ENCODE measurements at regions not wholly inside any gene's neighbourhood (a gene's known extent, or its start where the extent isn't known, plus 50 kb on each side); places are given as distances from the start of the nearest gene placed in this dataset.

DNA sequence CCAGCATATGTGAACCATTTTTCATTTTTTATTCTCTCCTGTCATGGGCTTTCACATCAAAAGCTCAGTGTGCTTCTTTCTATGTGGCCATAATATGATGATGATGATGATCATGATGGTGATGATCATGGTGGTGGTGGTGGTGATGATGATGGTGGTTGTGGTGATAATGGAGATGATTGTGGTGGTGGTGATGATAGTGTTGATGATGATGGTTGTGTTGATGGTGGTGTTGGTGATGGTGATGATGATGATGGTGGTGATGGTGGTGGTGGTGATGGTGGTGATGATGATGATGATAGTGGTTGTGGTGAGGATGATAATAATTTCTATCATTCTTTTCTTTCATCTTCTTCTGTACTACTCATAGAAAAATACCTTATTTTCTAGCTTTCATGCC, 413.1 kb upstream of the VSTM2A start:
- Histone ChIP-seq H3K9ac (no peak overlapping the region), H3K27me3 (ENCODE audit: insufficient read depth, low read depth) (no peaks in the 10 kb centered on the region), H3K4me1 (ENCODE audit: low read depth, poor library complexity, severe bottlenecking) (no peaks in the 10 kb centered on the region), H3K79me2 (ENCODE audit: insufficient read depth, low read depth) (no peaks in the 10 kb centered on the region), H2AFZ (ENCODE audit: low read depth) (no peak overlapping the region), H4K20me1 (ENCODE audit: insufficient read depth) (no peaks in the 10 kb centered on the region), H3K27ac (no peak overlapping the region), H3K4me2 (no peak overlapping the region), H3K4me3 (IDR thresholded peaks at IDR 0.05; ENCODE audit: insufficient read depth, low read depth, low read length) (no peak overlapping the region), H3K36me3 (ENCODE audit: insufficient read depth) (no peaks in the 10 kb centered on the region)
- TF ChIP-seq, protein P1, sequence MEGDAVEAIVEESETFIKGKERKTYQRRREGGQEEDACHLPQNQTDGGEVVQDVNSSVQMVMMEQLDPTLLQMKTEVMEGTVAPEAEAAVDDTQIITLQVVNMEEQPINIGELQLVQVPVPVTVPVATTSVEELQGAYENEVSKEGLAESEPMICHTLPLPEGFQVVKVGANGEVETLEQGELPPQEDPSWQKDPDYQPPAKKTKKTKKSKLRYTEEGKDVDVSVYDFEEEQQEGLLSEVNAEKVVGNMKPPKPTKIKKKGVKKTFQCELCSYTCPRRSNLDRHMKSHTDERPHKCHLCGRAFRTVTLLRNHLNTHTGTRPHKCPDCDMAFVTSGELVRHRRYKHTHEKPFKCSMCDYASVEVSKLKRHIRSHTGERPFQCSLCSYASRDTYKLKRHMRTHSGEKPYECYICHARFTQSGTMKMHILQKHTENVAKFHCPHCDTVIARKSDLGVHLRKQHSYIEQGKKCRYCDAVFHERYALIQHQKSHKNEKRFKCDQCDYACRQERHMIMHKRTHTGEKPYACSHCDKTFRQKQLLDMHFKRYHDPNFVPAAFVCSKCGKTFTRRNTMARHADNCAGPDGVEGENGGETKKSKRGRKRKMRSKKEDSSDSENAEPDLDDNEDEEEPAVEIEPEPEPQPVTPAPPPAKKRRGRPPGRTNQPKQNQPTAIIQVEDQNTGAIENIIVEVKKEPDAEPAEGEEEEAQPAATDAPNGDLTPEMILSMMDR (conservative IDR thresholded peaks at IDR 0.05; ENCODE audit: low read depth, low read length): no peak

DNA sequence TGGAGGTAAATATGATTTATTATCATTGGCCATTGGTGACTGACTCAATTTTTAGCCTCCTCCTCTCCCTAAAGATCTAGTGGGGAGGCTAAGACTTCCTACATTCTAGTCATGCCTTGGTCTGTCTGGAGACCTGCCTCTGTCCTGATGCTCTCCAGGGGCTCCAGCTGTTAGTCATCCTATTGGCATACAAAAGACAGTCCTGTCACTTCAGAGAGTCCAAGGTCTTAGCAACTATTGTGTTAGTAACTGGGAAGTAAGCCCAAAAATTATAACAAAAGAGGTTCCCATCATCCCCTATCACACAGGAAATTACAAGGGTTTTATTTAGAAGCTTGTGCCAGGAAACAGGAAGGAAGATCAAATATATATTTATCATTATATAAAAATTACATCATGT, 400.6 kb upstream of the VSTM2A start:
- H3K27me3 ChIP-seq (ENCODE audit: insufficient read depth, low read depth): no peaks in the 10 kb centered on the region
- no peaks in the 10 kb centered on the region for H3K4me1 ChIP-seq (ENCODE audit: low read depth, poor library complexity, severe bottlenecking)
- H3K4me3 ChIP-seq (IDR thresholded peaks at IDR 0.05; ENCODE audit: insufficient read depth, low read depth, low read length): no peak overlapping the region
- H4K20me1 ChIP-seq (ENCODE audit: insufficient read depth): no peaks in the 10 kb centered on the region; the same call in 1 of the 2 replicates
- no peak overlapping the region for H3K9ac ChIP-seq
- no peak overlapping the region for H3K27ac ChIP-seq
- H3K79me2 ChIP-seq (ENCODE audit: insufficient read depth, low read depth): no peaks in the 10 kb centered on the region
- H2AFZ ChIP-seq (ENCODE audit: low read depth): no peak overlapping the region
- H3K4me2 ChIP-seq: no peak overlapping the region
- TF ChIP-seq, protein P1 (conservative IDR thresholded peaks at IDR 0.05; ENCODE audit: low read depth, low read length): no peak
- H3K36me3 ChIP-seq (ENCODE audit: insufficient read depth): no peaks in the 10 kb centered on the region

DNA sequence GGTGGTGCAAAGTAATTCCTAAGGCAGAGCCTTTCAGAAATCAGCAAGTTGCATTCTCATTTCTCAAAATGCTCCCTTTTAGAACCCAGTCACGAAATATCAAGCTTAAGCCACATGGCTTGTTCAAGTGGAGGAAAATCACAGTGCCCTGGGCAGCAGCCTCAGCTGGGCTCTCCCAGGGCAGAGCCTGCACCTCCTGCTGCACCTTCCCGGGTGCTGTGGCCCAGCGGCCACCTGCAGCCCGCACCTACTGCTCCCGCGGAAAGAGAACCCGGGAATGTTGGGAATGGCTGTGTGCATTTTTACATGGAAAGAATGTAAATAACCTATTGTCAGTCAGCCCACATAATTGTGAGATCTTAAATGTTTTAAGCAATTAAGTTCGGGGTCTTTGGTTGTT, 396.5 kb upstream of the VSTM2A start:
- no peaks in the 10 kb centered on the region; the same call in 1 of the 2 replicates for H4K20me1 ChIP-seq (ENCODE audit: insufficient read depth)
- no peak overlapping the region for H2AFZ ChIP-seq (ENCODE audit: low read depth)
- H3K27me3 ChIP-seq (ENCODE audit: insufficient read depth, low read depth): no peaks in the 10 kb centered on the region
- H3K79me2 ChIP-seq (ENCODE audit: insufficient read depth, low read depth): no peaks in the 10 kb centered on the region
- no peaks in the 10 kb centered on the region for H3K36me3 ChIP-seq (ENCODE audit: insufficient read depth)
- H3K9ac ChIP-seq: no peak overlapping the region
- no peaks in the 10 kb centered on the region for H3K4me1 ChIP-seq (ENCODE audit: low read depth, poor library complexity, severe bottlenecking)
- no peak overlapping the region for H3K27ac ChIP-seq
- TF ChIP-seq, protein P1 (conservative IDR thresholded peaks at IDR 0.05; ENCODE audit: low read depth, low read length): no peak
- no peak overlapping the region for H3K4me2 ChIP-seq
- no peak overlapping the region for H3K4me3 ChIP-seq (IDR thresholded peaks at IDR 0.05; ENCODE audit: insufficient read depth, low read depth, low read length)

DNA sequence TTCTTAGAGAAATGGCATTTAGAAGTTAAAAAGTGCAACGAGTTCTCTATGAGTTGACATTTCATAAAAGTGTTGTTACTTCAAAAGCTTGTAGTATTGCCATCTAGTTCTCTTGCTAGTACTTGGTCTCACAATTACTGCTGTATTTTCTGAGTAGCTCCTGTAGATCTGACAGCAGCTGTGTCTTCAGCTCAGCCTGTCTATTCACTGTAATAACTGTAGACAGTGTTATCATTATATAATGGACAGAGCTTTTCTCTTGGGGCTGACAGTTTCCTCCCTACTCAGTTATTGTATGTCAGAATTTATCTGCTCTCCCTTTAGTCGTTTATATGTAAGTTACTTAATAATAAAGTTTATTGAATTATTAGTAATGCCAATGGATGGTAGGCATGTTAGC, 388.7 kb upstream of the VSTM2A start:
- no peaks in the 10 kb centered on the region for H4K20me1 ChIP-seq (ENCODE audit: insufficient read depth)
- H3K4me1 ChIP-seq (ENCODE audit: low read depth, poor library complexity, severe bottlenecking): no peaks in the 10 kb centered on the region
- H2AFZ ChIP-seq (ENCODE audit: low read depth): no peak overlapping the region
- no peaks in the 10 kb centered on the region for H3K27me3 ChIP-seq (ENCODE audit: insufficient read depth, low read depth)
- no peaks in the 10 kb centered on the region for H3K36me3 ChIP-seq (ENCODE audit: insufficient read depth)
- H3K79me2 ChIP-seq (ENCODE audit: insufficient read depth, low read depth): no peaks in the 10 kb centered on the region
- no peak overlapping the region for H3K4me2 ChIP-seq
- H3K9ac ChIP-seq: no peak overlapping the region
- TF ChIP-seq, protein P1 (conservative IDR thresholded peaks at IDR 0.05; ENCODE audit: low read depth, low read length): no peak
- H3K4me3 ChIP-seq (IDR thresholded peaks at IDR 0.05; ENCODE audit: insufficient read depth, low read depth, low read length): no peak overlapping the region
- H3K27ac ChIP-seq: no peak overlapping the region

All from KMS-11 (cell line).